NCI-H2081 treated with DMSO at 0.1 percent for 48 hours (cell line): ENCODE measurements at regions not wholly inside any gene's neighbourhood (a gene's known extent, or its start where the extent isn't known, plus 50 kb on each side); places are given as distances from the start of the nearest gene placed in this dataset.
"Not testable (repeated sequence)": the region's sequence is repeated elsewhere in the genome, so short reads cannot be mapped to it uniquely, and the experiment has no call there.

ENCODE experiments used
- DNase-seq: peaks from one replicate; lab custom pipeline; 2025; lab: John Stamatoyannopoulos, UW

DNA sequence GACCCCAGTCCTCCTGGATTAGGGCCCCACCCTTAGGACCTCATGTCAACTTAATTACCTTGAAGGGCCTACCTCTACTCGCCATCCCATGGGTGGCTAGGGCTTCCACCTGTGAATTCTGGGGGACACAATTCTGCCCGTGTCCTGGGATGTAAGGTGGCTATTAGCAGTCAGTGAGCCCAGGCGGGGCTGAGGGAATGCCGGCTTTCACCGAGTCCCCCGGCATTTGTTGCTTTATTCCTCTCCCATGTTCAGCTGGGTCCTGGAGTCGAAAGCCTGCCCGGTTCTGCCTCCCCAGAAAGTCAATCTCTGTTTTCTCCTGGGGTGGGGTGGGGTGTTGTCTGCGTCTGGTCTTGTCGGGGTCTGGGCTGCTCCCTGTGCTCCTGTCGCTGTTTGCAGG is 125.6 kb downstream of the GLRX3 start:
- DNase-seq = no peak

DNA sequence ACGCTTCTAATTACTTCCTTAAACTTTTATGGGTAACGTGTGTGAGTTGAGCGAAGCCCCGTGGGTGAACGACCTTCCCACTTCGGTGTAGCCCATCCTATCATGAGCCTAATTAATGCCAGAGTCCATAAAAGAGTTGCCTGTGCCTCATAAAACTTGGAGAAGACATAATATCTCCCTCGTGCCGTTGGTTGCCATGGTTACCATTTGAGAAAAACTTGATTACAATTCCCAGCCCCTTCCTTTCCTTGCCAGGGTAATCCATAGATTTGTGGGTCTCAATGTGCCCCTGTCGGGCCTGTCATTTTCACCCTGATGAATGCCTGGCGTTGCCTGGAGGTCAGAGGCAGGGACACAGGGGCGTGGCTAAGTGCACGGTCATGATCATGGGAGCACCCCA is 127.1 kb downstream of the GLRX3 start:
- no peak for DNase-seq

DNA sequence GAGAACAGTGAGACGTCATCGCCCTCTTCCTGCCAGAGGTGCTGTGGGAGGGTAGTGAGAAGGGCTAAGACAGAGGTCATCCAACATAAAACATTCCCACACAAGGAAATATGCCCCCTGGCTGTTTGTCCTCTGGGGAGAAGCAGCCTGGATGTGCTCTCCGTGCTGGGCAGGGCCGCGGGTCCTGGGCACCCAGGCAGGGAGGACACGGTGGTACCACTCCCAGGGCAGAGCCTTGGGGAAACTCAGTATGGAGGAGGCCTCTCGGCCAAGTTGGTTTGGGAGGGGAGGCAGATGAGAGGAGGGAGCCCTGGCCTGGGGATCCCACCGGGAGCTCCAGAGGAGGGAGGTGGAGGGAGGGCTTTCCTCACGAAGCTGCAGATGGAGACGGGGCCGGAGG is 129.4 kb downstream of the GLRX3 start:
- no peak for DNase-seq

DNA sequence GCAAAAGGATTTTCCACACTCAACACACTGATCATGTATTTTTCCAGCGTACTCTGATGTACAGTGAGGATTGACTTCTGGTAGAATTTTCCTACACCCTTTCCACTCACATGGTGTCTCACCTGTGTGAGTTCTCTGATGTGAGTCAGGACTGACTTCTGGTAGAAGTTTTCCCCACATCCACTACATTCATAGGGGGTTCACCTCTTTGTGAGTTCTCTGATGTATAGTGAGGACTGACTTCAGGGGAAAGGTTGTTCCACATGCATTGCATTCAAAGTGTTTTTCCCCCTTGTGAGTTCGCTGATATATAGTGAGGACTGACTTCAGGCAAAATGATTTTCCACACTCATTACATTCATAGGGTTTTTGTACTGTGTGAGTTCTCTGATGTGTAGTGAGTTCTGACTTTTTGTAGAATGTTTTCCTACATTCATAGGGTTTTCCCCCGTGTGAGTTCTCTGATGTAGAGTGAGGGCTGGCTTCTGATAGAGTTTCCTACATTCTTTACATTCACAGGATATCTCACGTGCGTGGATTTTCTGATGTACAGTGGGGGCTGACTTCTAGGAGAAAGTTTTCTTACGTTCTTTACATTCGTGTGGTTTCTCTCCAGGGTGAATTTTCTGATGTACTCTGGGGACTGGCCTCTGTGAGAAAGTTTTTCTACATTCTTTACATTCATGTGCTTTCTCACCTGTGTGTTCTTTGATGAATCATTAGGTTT is 146.5 kb downstream of the GLRX3 start:
- DNase-seq = no peak

DNA sequence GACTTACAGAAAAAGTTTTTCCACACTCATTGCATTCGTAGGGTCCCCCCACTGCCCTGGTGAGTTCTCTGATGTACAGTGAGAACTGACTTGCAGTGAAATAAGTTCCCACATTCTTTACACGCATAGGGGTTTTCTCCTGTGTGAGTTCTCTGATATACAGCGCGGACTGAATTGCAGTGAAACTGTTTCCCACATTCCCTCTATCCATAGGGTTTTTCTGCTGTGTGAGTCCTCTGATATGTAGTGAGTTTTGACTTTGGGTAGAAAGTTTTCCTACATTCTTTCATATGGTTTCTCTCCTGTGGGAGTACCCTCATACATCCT is 147.0 kb downstream of the GLRX3 start:
- no peak for DNase-seq

DNA sequence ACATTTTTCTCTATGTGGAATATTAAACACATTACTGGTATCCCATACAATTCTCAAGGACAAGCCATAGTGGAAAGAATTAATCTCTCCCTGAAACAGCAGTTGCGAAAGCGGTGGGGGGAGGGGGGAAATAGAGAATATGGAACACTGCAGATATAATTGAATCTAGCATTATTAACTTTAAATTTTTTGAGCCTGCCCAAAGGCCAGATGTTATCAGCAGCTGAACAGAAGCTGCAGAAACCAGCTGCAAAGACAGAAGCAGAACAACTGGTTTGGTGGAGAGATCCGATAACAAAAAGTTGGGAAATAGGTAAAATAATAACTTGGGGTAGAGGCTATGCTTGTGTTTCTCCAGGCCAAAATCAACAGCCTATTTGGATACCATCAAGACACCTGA is 159.6 kb downstream of the GLRX3 start:
- DNase-seq = not testable (repeated sequence)

DNA sequence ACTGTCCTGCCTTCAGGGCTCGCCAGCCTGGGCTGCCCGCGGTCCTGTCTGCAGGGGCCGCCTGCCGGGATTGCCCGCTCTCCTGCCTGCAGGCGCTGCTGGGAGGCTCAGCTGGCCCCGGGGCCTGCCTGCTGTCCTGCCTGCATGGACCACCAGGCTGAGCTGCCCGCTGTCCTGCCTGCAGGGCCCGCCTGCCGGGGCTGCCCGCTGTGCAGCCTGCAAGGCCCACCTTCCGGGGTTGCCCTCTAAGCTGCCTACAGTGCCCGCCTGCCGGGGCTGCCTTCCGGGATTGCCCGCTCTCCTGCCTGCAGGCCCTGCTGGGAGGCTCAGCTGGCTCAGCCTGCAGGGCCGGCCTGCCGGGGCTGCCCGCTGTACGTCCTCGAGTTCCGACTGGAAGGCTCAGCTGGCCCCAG is 164.4 kb downstream of the GLRX3 start:
- DNase-seq = no peak

DNA sequence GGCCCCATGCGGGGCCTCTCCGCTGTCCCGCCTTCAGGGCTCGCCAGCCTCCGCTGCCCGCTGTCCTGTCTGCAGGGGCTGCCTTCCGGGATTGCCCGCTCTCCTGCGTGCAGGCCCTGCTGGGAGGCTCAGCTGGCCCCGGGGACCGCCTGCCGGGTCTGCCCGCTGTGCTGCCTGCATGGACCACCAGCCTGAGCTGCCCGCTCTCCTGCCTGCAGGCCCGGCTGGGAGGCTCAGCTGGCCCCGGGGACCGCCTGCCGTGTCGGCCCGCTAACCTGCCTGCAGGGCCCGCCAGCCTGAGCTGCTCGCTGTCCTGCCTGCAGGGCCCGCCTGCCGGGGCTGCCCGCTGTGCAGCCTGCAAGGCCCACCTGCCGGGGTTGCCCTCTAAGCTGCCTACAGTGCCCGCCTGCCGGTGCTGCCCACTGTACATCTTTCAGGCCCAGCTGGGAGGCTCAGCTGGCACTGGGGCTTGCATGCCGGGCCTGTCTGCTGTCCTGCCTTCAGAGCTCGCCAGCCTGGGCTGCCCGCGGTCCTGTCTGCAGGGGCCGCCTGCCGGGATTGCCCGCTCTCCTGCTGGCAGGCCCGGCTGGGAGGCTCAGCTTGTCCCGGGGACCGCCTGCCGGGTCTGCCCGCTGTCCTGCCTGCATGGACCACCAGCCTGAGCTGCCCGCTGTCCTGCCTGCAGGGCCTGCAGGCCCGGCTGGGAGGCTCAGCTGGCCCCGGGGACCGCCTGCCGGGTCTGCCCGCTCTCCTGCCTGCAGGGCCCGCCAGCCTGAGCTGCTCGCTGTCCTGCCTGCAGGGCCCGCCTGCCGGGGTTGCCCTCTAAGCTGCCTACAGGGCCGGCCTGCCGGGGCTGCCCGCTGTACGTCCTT is 165.1 kb downstream of the GLRX3 start:
- DNase-seq = no peak

DNA sequence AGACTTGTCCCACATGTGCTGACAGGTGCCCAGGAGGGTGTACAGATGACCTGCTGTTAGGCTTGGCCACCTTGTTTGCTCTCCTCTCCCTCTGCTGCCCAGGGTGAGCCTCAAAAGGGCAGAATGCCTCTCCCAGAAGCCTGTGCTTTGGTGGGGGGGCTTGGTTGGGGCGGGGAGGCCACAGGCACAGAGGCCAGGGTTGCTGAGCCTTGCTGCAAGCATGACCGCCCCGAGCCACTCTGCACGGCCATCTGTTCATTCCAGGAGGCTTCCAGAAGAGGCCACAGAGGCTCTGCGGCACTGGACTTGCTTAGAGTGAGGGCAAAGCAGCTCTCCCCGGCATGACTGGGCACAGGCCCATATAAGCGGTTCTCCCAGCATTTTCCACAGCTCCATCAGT is 190.8 kb downstream of the GLRX3 start:
- no peak for DNase-seq

DNA sequence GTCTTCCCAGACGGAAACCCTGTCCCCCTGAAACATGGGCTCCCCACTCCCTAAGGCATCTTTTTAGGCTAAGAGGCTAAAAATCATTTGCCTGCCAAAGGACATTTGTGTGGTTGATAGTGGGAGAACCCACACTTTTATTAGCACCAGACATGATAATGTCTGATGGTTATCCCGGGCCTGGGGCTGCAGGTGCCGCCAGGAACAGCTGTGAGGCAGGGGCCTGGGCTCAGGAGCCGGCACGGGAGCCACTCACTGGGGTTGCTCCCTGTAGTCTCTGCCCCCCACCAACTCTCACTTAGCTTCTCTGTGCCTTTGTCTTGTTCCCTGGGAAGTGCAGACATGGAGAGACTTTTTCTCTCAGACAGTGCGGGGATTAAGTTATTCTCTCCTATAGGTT is 193.6 kb downstream of the GLRX3 start:
- DNase-seq = no peak

DNA sequence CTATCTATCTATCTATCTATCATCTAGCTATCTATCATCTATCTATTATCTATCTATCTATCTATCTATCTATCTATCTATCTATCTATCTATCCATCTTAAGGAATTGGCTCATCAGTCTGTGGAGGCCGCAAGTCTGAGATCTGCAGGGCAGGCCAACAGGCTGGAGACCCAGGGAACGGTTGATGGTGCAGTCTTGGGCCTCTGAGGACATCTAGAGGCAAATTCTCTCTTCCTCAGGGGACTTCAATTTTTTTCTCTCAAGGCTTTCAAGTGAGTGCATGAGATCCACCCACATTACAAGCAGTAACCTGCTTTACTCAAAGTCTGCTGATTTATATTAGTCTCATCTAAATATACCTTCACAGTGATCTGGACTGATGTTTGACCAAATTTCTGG is 197.0 kb downstream of the GLRX3 start:
- DNase-seq = no peak

DNA sequence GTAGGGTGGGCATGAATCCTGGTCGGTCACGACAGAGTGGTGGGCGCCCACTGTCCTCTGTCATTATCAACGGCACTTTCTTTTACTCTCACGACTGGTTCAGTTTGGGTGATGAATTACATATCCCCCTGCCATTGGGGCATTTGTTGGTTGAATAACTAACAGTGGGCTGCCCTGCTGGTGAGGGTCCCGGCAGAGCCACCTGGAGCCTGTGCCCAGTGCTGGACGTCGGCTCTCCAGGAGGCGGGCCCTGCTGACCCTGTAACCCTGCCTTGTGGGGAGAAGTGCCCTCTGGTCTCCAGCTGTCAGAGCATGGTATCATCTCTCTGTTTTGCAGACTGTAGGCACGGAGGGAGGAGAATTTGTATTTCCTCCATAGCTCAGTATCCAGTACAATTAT is 199.1 kb downstream of the GLRX3 start:
- DNase-seq = no peak

DNA sequence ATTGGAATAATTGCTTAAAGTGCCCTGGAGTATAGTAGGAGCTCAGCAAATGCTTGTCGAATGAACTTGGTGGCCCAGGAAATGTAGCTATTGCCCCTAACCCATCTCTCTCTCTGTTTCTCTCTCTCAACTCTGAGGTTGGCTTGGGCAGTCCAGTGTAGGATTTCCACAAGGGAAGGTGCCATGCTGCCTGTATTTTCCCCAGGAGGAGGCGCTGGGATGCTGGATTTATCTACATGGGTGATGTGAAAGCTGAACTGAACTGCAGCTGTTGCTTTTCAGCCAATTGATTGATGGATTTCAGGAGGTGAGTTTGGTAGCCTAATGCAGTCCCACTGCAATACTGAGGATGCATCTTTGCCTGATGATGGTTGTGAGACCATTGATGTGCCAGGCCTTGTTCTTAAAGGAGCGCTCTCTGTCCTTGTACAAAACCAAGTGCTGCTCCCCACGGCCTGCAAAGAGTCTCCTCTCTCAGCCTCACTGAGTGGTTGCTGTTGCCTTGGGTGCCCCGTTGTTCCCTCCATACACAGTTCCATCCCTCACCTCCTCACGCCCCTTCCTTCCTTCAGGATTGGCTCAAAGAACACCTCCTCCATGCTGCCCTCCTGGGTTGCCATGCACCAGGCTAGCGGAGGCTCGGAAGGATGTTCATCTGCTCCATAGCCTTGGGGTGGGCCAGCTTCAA is 200.6 kb downstream of the GLRX3 start:
- DNase-seq = no peak

DNA sequence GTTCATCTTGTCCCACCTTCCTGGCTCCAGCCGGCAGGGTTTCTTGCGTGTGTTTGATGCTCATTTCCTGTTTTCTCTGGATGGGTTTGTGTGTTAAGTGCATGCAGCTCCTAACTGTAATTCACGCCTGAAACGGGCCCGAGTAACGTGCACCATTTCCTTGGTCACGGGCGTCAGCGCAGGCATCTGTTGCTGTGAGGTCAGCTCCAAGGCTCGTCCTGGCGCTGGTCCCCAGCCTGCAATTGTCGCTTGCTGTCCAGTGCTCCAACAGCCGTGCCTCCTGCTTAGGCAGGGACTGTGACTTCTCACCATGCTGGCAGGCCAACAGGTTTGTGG is 201.1 kb downstream of the GLRX3 start:
- DNase-seq = no peak

DNA sequence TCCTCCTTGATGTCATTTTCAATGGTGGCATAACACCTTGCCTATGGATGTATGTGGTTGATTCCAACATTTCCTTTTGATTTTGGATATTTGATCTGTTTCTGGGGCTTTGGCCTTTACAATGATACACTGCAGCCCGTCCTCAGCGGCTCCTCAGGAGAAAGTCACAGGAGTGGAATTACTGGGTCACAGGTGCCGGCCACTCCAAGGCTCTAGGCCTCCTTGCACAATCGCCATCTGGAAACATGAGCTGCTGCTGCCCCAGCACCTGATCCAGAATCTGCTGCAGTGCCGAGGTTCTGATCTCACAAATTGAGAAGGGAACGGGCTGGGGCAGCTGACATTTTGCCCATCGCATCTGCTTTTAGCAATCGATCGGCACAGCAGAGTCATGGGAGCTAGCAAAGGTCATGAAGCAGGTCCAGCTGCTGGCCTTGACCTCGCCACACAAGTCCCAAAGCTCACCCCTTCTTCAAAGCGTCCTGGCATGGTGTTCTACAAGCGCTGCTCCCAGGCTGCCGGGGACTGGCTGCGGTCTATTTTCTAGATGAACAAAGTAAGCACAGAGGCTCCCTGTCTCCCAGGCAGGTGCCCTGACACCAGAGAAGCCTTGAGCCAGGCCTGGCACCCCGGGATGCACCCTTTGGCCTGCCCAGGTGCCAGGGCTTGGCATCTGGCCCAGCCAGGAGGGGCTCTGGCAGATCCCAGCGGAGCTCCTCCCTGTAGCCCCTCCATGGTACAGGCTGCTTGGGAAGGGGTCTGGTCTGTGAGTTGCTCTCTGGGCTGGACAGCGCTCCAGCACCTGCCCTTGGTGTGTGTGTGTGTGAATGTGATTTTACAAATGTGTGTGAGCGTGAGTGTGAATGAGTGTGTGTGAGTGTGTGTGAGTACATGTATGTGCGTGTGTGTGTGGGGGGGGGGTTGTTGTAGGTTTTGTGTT is 201.8 kb downstream of the GLRX3 start:
- no peak for DNase-seq

DNA sequence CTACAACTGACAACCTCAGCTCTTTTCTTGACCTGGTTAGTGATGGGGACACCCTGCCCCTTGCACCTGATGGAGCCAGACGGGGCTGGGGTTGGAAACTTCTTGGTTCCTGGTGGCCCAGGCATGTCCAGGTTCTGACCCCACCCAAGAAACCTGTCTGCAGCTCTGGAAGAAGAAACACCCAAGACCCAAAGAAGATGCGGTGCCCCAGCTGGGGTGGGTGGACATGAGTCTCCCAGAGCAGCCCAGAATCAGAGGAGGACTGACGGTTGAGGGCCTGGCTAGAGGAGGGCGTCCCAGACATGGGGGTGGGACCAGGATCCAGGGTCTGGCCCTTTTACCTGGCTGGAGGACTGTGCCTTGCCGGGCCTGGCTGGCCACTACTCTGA is 202.4 kb downstream of the GLRX3 start:
- no peak for DNase-seq

DNA sequence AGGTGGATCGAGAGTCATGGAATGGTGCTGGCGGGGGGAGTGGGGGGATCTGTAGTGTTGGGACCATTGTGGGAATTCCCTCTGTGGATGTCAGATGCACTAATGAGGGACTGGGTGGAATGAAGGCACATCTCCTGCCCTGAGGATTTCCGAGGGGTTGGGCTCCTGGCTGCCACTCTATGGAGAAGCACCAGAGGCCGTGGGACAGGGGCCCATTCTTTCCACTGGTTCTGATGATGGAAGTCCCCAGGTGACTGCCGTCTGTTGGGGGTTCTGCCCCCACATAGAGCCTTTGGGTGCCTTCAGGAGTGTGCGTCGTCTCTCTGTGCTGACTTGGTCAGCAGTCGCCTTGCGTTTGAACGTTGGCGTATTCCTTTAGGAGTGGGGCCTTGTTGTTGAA is 202.9 kb downstream of the GLRX3 start:
- no peak for DNase-seq

DNA sequence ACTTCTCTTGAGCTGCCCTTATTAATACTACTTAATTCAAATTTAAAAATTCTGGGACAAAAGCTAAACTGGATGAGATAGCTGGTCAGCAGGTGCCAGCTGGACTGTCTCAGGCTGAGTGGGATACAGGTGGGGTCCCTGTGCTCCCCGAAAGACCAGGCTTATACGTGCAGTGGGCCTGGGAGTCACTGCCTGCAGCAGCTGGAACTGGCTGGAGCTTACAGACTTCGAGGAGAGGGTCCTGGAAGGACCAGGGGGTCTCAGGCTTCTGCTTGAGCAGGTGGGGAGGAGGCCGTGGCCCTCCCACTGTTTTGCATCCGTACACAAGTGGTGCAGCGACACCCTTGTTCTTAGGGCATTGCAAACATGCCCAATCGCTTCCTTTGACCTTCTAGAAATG is 203.7 kb downstream of the GLRX3 start:
- no peak for DNase-seq

DNA sequence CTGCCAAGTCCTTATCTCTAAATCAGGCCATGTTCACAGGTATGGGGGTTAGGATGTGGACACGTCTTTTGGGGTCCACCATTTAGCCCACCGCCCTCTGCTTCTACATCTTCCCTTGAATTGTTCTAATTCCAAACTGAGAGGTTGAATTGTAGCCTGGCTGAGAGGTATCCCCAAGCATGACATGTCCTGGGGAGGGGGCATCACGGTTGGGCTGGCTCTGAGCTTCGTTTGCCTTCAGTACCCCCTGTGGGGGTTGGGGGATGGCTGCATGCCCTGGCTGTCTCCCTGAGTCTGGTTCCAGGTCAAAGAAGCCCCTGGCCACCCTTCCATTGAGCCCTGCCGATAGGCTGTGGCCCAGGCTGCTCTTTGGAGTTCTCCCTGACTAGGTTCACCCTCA is 204.6 kb downstream of the GLRX3 start:
- DNase-seq = no peak

DNA sequence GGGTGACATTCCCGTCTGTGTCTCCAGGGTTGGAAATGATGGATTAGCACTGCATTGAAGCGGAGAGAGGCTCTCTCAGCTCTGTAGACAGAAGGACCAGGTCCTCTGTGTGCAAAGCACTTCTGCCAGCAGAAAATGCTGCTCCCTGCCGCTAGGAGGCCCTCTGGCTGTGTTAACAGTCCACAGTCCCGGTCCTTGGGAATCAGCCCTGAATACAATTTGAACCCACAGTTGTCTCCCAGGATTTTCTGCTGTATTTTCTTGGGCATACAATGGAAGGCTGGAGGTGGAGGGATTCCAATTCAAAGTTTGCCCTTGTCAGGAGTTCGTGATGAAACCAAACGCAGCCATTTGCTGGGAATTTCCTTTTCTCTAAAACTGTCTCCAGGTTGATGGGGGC is 205.2 kb downstream of the GLRX3 start:
- DNase-seq = no peak

DNA sequence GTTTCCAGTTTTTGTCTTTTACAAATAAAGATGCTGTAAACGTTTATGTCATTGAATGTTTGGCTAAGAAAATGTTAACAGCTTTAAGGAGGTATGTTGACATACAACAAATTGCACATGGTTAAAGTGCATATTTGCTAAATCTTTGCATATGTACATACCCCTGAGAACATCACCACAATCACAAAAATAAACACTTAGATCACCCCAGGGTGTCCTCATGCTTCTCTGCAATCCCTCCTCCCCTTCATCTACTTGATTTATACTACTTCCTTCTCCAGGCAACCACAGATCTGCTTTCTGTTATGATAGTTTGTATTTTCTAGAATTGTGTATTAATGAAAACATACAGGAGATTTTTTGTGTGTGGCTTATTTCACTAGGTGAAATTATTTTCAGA is 209.5 kb downstream of the GLRX3 start:
- no peak for DNase-seq

DNA sequence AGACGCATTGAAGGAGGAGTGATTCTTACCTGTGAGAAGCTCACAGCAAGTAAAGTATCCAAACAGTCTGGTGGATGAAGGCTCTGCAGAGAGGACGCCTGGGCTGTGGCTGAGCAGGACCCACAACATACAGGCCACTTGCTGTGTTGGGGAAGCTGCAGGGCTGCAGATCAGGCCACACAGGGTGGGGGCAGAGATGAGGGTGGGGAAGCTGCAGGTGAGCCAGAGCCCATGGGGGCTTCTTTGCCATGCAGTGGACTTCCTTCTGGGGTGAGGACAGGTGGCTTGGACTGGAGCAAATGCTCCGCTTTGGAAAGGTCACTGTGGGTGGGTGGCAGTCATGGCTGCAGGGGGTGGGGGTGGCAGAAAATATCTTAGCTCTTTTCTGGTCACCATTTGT is 214.8 kb downstream of the GLRX3 start:
- no peak for DNase-seq
